Heart right ventricle (tissue), 16 donors: ENCODE measurements at regions not wholly inside any gene's neighbourhood (a gene's known extent, or its start where the extent isn't known, plus 50 kb on each side); places are given as distances from the start of the nearest gene placed in this dataset.

Experiments
- ATAC-seq, 8 donors: fragments of 200-7000 bp; cut with Tn5 transposase; one replicate each; pipeline ENCODE4 v1.9.1; 2020; ENCODE audit warnings: mild to moderate bottlenecking in 8 of 8, moderate library complexity in 8 of 8, moderate number of reproducible peaks in 1 of 8
- DNase-seq, 2 donors: peaks; one replicate each; pipeline ENCODE4 v3.0.0-alpha.2; 2020
- H3K27ac ChIP-seq, 10 donors: fragments of 200-600 bp; sonication (generic) in 2 of 10; one replicate each; pipeline versions ENCODE4 v1.5.0 to v1.8.0; 2020 to 2022; ENCODE audit warnings: mild to moderate bottlenecking in 3 of 10
- H3K27me3 ChIP-seq, 7 donors: fragments of 200-600 bp; one replicate each; pipeline ENCODE4 v1.8.0; 2021 to 2022; ENCODE audit warnings: mild to moderate bottlenecking in 2 of 7
- H3K36me3 ChIP-seq, 9 donors: fragments of 200-600 bp; sonication (generic) in 1 of 9; one replicate each; pipeline versions ENCODE4 v1.5.0 to v1.8.0; 2020 to 2022; ENCODE audit warnings: mild to moderate bottlenecking in 2 of 9
- H3K4me1 ChIP-seq, 9 donors: fragments of 200-600 bp; sonication (generic) in 1 of 9; one replicate each; pipeline versions ENCODE4 v1.5.0 to v1.8.0; 2020 to 2022; ENCODE audit warnings: mild to moderate bottlenecking in 4 of 9
- H3K4me3 ChIP-seq, 10 donors: fragments of 200-600 bp; sonication (generic) in 2 of 10; one replicate each; pipeline versions ENCODE4 v1.5.0 to v1.8.0; 2020 to 2022; ENCODE audit warnings: mild to moderate bottlenecking in 7 of 10, moderate library complexity in 2 of 10
- H3K9me3 ChIP-seq, 11 donors: fragments of 200-600 bp in 10 of 11; sonication (generic) in 2 of 11; one replicate each; pipeline versions ENCODE4 v1.5.0 to v1.8.0; 2013 to 2022; ENCODE audit warnings: mild to moderate bottlenecking in 2 of 11, control low read depth in 1 of 11, moderate library complexity in 1 of 11
- WGBS, 2 donors: extraction: QIAGEN DNeasy Blood & Tissue Kit; methylation state at CpG; one replicate each; pipeline ENCODE4 v1.1.7; 2013; ENCODE audit warnings: inconsistent platforms in 1 of 2; 5-methylcytosine and 5-hydroxymethylcytosine counted together
- intact Hi-C, 10 donors: fragments of 100-400 bp; cut with DNase I; formaldehyde crosslinking; loops; one replicate each; pipeline versions ENCODE4 v1.11.1 to v1.14.2; 2022
- TF ChIP-seq, protein P1 (sequence below), 9 donors: fragments of 200-600 bp; sonication (generic) in 2 of 9; IDR thresholded peaks; one replicate each; pipeline versions ENCODE4 v1.5.0 to v1.8.0; 2021 to 2022; ENCODE audit warnings: antibody characterized with exemption in 9 of 9, mild to moderate bottlenecking in 5 of 9, moderate library complexity in 1 of 9
- donor health status: Arrhythmogenic right ventricular cardiomyopathy.
- donor health status: ischemic (EF 13 %, LVEDD 7.1; RV severe dilation, severe dysfunction).
- donor health status: healthy with polysubstance abuse.
- donor health status: DM: no; HTN: yes; CAD: no.
- donor health status: DM: no; HTN: no; CAD: no.
- donor health status: ischemic (EF 25% LVEDD 6.9; RV normal size, moderate dysfunction).
- donor health status: ischemic (EF 25% LVEDD 5.7; RV mildly dilated, moderate dysfunction).
- donor health status: healthy.
- donor health status: DM: yes; HTN: yes; CAD: no.
- donor health status: Ischemic cardiomyopathy.
- donor health status: ischemic (EF 35%, LVEDD 5.7; RV mildly dilated, moderate dysfunction).
- donor health status: nonischemic (EF 11% LVEDD 7.7; RV severe dilation, severe dysfunction).
- donor health status: DM: yes; HTN: yes; CAD: no.
- donor health status: PGD.
- donor health status: ischemic (EF 29% LVEDD 5.4; RV normal size, mild dysfunction).
- donor health status: nonischemic (EF 23%, LVEDD 6.1; RV moderate dilation, normal function).

DNA sequence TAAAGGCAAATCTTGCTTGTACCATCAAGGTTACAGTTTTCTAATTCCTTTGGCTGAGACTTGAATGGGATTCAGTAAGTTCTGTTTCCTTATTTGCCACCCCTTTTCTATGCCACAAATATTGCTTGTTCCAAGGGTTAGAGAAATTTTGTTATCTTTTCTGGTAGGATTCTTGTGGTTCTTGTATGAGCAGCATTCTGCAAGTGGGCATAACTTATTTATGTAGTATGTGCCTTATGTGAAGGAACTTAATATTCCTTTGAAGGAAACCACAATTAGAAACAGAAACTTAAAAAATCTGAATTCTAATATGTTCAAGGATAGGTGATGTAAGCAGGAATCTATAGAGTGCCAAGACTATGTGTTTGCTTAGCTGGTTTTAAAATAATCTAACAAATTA, 53.1 kb upstream of the TSPAN5 start:
- DNase-seq (no peak), ATAC-seq (no peak)
- Histone ChIP-seq H3K27ac (no peak overlapping the region), H3K4me3 (no peak overlapping the region), H3K36me3 (no peaks in the 10 kb centered on the region), H3K4me1 (no peaks in the 10 kb centered on the region), H3K9me3 (peaks cover 0 to 5% (median 0%) of the 10 kb centered on the region in 11 donors), H3K27me3 (no peaks in the 10 kb centered on the region)
- intact Hi-C loops, result no loop called here
- TF ChIP-seq, protein P1, sequence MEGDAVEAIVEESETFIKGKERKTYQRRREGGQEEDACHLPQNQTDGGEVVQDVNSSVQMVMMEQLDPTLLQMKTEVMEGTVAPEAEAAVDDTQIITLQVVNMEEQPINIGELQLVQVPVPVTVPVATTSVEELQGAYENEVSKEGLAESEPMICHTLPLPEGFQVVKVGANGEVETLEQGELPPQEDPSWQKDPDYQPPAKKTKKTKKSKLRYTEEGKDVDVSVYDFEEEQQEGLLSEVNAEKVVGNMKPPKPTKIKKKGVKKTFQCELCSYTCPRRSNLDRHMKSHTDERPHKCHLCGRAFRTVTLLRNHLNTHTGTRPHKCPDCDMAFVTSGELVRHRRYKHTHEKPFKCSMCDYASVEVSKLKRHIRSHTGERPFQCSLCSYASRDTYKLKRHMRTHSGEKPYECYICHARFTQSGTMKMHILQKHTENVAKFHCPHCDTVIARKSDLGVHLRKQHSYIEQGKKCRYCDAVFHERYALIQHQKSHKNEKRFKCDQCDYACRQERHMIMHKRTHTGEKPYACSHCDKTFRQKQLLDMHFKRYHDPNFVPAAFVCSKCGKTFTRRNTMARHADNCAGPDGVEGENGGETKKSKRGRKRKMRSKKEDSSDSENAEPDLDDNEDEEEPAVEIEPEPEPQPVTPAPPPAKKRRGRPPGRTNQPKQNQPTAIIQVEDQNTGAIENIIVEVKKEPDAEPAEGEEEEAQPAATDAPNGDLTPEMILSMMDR (IDR thresholded peaks at IDR 0.05), result no peak

DNA sequence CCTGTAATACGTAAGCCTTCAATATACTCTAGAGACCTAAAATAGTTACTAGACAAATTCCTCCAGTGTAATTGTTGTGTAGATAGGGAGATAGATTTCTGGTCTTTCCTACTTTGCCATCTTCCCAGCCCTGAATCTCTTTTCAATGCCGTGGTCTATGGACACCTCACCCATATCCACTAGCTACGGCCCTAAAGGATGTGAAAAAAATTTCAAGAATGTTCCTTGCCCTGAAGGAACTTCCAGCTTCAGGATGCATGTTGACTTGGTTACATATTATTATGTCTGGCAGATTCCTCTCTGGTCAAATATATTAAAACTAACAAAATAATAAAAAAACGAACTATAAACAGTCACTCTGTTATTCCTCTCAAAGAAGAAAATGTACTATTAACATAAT, 52.4 kb upstream of the TSPAN5 start:
- DNase-seq (no peak), ATAC-seq (no peak)
- Histone ChIP-seq H3K27me3 (no peaks in the 10 kb centered on the region), H3K27ac (no peak overlapping the region), H3K4me1 (no peaks in the 10 kb centered on the region), H3K4me3 (no peak overlapping the region), H3K9me3 (peaks cover 0 to 5% (median 0%) of the 10 kb centered on the region in 11 donors), H3K36me3 (no peaks in the 10 kb centered on the region)
- WGBS, 2 donors, result 44 to 48% methylated on average over 4 of the region's 4 CpGs
- intact Hi-C loops, result no loop called here
- TF ChIP-seq, protein P1 (IDR thresholded peaks at IDR 0.05), result no peak
